GM19043 (cell line): ENCODE measurements at regions not wholly inside any gene's neighbourhood (a gene's known extent, or its start where the extent isn't known, plus 50 kb on each side); places are given as distances from the start of the nearest gene placed in this dataset.

ENCODE experiments used
- ATAC-seq: cut with Tn5 transposase; IDR thresholded peaks from one replicate; pipeline ENCODE4 v1.9.1; 2021; ENCODE audit warnings: low read depth; ENCODE audit not compliant: unreplicated experiment

DNA sequence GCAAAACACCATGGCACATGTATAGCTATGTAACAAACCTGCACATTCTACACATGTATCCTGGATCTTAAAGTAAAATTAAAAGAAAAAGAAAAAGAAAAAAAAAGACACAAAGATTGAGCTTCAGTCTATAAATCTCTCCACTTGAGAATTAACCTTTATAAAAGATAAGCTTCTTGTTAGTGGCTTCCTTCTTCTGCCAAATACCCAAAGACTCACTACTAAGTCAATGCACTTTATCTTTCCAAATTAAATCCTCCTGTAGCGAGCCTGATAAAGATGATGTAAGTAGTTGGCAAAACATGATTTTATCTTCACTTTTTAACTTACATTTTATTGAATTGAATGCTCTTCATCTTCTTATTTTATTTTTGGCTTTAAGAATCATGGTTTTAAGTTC is 349.9 kb downstream of the TRIB2 start:
- ATAC-seq = no peak

DNA sequence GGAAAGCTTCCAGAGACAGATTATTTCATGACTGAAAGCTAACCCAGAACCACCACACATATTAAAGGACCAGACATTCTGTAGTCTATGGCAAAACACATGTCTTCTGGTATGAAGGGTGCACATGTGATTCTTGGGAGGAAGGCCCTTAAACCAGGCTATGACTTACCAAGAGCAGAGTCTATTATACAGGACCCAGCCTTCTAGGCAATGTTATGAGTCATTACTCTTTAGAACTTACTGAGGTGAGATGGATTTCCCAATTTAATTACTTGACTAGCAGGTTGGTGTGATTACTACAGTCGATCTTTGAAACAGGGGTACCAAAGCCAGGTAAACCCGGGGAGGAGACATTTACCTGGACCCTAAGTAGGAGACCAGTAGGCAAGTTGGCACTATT is 350.8 kb downstream of the TRIB2 start:
- ATAC-seq = no peak

DNA sequence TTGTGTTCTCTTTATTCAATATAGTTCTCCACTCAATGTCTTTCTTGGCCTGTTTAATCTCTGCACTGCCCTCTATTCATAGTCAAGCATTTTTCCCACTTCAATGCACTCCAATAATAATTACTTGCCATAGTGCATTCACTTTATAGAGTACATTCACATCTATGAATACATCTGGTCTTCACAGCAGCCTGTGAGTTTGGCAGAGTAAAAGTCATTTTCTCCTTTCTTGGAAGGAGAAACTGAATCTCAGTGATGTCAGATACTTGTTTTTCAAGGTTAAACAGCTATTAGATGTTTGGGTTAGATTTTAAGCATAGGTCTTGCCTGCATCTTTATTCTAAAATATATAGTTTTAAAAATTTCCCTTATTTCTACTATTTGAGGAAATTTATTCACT is 373.2 kb downstream of the TRIB2 start:
- ATAC-seq = no peak

DNA sequence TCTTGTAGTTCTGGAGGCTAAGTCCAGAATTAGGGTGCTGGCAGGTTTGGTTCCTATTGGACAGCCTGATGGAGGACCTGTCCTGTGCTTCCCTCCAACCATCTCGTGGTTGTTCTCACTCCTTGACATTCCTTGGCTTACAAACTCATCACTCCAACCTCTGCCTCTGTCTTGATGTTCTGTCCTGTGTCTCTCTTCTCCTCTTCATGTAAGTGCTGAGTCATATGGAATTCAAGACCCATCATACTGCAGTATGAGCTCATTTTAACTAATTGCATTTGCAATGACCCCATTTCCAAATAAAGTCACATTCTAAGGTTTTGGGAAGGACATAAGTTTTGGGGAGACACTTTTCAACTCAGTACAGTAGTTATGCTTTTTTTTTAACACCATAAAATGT is 374.7 kb downstream of the TRIB2 start:
- no peak for ATAC-seq

DNA sequence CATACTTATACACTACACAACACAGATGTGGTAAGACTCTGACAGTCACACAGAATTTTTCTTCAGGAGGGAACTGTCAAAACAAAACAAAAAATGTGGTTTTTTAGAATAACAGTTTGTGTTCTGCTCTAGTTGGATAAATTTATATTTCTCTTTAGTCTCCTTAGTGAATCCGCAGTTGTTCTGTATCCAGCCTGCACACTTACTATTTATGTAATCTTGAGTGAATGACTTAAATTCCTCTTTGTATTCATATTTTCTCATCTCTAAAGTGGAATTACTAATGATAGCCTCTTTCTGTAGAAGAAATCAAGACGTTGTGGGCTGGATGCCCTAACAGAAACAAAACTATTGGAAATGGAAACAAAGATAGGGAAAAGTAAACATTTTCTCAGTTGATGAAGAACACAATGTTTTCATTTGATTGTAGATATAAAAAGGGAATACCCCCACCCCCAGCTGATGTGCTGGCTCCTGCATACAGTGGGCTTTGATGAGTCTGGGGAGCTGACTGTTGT is 375.2 kb downstream of the TRIB2 start:
- no peak for ATAC-seq

DNA sequence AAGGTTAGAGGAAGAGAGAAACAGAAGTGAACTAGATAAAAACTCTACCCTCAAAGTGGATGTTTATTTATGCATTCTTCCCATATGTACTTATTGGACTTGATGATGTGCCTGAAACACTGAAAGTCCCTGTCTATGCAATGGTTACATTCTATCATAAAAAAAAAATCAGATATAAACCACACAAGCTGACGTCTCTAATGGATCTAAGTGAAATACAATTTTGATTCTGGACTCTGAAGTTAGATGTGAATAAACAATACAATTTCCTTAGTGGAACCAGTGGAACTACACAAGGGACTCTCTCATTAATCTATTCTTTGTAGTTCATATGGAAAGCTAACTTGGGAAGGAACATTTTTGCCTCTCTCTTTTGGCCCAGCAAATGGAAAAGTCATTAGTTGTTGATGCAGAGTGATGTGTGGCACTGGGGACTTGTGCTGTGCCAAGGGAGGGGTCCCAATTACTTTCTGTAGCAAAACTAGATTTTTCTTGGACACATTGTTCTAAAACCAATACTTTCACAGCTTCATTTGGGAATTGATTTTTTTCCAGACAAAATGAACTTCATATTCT is 376.8 kb downstream of the TRIB2 start:
- ATAC-seq = no peak

DNA sequence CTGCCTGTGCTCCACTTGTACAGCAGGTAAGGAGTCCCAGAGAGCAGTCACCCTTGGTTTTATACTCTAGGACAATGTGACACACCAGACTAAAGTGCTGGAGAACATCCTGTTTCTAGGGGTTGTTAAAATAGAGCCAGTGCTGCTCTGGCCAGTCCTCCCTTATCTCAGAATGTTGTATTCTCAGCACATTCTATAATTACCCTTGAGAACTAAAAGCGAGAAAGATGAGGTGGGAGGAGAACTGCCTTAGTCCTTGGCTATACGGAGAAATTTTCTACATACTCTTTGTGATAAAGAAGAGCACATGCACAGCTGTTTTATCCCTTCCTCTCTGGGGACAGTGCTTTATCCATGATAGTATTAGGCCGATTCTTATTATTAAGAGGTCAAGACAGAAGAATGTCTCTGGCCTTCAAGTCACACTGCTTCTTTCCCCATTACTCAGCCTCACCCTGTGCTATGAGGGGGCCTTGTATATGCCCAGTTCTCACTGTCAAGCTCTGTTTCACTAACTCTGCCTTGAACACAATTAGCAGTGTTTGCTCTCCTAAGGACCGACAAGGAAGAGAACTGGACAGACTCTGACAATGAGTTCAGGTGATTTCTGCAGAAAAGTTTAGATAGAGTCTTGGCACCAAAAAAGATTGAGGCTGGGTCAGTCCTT is 385.8 kb downstream of the TRIB2 start:
- ATAC-seq = no peak

DNA sequence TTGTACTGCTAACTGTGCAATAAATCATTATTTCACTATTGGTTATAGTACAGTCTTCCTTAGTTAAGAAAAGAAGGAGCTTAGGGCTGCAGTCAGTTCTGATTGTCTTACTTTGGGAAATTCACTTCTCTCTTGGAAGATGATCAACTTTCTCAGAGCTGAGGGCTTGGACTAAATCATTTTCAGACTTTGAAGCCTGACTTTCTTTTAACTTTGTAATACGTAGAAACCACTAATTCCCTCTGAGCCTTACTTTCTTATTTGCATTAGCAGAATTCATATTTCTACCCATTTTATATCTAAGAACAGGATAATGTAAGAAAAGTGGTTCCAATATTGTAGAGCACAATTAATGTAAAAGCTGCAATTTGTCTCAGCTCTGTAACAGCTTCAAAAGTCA is 386.4 kb downstream of the TRIB2 start:
- no peak for ATAC-seq

DNA sequence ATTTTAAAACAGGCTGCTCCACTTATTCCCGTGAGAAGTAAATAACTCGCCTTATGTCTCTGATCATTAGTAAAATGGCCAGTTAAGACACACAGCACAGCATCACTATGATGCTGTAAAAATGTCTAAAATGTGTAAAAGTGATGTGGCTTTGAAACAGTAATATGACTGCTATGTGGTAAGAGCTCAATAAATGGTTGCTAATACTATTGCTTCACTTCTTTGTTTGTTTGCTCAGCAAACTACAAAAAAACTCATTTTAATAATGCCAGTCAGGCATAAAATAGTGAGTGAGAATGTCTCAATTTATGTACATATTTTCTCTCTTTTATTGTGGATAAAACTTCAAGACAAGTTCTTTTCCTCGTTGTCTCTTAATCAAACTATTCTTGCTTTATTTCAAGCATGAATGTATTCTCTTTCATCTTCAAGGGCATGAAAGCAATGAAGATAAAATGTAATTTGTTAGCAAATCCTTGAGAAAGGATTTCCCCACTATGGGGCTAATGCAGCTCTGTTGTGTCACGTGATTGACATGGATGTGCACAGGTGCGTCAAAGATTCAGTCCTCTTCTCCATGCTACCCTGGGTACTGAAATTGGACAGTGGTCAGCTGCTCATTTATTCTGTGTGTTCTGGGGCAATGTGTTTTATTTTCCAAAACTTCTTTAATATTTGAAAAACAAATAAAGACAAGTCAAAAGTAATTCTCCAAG is 387.2 kb downstream of the TRIB2 start:
- ATAC-seq = no peak

DNA sequence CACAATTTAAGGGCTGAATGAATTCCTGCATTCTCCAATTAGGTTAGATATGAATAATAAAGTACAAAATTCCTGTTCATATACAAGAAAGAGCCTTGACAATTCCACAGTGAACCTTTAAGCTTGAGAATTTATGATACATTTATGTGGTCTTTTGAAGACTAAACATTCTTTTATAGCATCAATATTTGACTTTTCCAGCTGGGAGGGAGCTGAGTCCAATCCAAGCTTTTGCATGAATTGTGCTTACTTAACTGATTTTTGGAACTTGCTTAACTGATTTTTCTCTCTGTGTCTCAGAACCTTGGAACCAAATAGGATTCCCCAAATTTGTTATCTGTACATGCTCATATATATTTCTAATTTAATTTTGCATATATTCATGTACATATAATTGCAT is 388.0 kb downstream of the TRIB2 start:
- ATAC-seq = no peak

DNA sequence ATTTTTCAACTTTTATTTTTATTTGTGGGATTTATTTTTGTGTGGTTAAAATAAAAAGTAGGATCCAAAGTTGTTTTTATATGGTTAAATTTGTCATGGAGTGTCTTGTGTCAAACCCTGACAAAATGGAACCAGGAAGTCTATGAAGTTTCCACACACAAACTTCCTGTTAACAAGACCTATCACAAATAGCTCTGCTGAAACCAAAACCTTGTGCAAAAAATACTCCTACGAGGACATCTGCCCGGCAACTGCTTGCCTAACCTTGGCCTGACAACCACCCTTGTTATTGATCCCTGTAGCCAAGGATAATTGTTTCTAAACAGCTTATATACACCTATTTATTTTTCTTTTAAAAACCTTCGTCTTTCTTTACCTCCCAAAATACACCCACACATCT is 389.6 kb downstream of the TRIB2 start:
- no peak for ATAC-seq

DNA sequence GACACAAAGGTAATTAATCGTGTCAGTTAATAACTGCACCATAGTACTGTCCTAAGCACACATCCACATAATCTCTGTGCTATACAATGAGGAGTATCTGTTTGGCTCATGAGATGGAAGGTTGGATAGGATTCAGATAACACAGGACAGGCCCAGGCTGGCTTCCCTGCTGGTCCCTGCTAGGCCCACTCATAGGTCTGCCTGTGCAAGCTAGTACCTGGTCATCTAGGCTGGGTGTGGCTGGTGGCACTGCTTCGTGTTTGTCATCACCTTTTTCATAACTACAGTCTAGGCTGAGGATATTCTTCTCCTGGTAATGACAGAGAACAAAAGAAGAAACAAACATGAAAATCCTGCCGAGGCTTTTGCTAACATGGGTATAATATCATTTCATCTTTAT is 392.8 kb downstream of the TRIB2 start:
- ATAC-seq = no peak

DNA sequence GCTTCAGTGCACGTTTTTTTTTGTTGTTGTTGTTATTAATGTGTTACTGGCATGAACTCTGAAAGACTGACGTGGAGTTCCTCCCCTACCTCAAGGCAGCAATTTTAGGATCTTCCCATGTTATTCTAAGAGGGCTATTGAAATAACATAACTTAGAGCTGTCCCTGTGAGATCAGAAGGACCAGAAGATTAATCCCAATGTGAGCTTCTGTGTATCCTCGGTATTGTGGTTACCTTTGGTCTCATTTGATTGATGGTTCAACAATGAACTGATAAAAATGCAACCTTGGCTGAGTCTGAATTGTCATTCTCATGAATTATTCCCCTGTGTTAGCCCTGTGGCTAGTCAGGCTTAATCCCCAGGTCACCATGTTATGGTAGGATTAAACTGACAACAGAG is 394.1 kb downstream of the TRIB2 start:
- ATAC-seq = no peak

DNA sequence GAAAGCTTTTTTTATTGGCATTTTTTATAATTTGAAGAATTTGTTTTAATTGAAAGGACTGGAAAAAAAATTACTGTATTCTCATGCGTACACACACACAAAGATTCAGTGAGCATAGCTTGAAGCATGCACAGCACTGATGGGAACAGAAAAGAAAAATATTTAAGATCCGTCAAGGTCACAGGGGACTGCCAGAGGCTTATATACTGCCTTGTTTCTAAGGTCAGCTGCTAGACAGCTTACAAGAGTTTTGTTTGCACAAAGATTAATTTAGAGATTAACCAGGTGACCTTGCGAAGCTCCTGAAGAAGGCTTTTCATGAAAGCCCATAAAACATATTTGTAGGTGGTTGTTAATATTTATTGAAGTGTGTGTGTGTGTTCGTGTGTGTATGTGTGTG is 396.3 kb downstream of the TRIB2 start:
- ATAC-seq = no peak

DNA sequence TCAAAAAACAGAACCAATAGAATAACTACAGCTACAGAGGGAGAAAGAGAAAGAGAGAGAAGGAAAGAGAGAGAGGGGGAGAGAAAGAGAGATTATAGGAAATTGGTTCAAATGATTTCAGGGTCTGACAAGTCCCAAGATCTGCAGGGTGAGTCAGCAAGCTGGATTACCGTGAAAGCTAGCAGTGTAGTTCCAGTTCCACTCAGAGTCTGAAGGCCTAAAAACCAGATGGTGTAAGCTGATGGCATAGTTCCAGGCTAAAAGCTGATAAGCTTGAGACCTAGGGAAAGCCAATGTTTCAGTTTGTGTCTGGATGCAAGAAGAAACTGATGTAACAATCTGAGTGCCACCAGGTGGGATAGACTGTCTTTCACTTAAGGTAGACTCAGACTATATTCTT is 397.7 kb downstream of the TRIB2 start:
- no peak for ATAC-seq

DNA sequence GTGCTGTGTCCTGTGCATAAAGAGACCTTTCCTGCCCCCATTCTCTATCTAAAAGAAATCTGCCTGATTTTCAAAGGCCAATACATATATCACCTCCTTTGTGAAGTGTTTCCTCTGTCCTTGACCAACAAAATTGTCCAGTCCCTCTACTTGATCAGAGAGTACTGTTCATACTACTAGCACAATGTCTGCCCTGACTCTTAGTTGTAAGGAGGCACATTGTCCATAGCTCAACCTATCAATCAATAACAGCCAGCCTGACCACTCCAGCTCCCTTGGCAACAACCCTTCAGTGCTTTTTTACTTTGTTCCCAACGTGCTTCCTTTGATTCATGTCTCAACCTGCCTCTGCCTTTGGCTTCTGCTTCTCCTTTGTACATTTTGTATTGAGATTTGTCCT is 398.9 kb downstream of the TRIB2 start:
- ATAC-seq = no peak

DNA sequence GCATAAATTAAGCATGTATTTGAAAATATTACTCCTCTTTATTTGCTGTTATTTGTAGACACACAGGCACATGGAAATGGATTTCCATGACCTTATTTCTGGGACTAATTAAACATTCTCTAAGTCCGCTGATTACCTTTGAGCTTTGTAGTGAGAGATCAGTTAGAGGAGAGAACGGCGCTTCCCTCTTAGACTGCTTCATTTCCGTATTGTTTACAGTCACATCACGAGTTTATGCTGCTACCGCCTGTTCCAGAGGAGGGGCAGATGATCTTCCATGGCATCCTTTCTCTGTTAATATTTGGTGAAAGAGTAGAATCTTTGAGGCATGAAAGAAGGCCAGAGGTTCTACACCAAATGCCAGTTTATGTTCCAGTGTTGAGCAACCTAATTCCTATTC is 404.4 kb downstream of the TRIB2 start:
- ATAC-seq = no peak

DNA sequence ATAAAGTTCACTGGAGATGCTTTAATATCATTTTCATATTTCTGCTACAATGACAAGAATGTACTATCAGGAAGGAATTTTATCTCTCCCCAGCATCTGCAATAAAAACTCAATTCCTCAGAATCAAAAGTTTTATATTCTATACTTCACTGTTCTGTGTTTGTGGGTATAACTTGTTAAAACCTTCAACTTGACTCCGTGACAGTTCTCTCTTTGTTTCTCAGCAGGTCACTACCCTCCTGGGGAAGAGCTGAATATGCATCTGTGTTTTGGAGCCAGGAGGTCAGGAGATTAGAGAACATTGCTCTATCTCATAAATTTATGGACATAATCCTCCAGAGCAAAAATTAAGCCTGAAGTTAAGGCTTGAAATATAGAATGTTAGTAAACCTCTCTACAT is 411.4 kb downstream of the TRIB2 start:
- no peak for ATAC-seq

DNA sequence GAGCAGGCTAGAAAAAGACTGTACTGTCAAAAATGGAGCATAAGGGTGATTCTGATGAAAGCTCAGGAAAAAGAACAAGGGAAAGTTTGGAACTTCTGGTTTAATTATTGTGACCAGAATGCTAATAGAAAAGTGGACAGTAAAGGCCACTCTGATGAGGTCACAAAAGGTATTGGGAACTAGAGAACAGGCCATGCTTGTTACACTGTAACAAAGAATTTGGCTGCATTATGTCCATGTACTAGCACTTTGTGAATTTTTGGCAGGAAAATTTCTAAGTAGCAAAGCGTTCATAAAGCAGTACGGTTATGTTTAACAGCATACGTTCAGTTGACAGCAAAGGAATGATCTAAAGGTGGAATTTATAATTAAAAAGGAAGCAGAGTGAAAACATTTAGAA is 418.6 kb downstream of the TRIB2 start:
- no peak for ATAC-seq

DNA sequence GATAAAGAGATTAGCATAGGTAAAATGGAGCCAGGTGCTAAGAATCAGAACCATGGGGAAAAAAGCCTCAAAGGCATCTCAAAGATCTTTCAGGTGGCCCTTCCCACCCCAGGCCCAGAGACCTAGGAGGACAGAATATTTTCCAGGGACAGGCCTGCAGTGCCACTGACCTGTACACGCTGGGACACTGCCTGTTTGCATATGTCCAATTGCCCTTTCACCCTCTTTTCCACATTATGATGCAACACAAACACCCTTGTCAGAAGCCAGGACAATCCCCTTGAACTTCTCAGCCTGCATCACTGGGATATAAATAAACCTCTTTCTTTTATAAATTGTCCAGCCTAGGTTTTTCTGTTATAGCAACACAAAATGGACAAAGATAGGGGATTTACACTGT is 419.1 kb downstream of the TRIB2 start:
- ATAC-seq = no peak

DNA sequence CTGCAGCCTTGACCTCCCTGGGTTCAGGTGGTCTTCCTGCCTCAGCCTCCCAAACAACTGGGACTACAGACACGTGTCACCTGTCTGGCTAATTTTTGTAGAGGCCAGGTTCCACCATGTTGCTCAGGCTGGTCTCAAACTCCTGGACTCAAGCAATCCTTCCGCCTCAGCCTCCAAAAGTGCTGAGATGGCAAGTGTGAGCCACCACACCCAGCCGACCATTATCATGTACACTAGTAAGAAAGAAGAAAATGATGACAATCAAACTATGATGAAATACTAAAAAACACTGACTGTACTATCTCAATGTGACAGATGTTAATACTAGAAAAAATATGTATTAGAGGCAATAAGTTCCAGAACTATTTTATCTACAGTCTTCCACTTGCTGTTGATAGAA is 420.9 kb downstream of the TRIB2 start:
- no peak for ATAC-seq

DNA sequence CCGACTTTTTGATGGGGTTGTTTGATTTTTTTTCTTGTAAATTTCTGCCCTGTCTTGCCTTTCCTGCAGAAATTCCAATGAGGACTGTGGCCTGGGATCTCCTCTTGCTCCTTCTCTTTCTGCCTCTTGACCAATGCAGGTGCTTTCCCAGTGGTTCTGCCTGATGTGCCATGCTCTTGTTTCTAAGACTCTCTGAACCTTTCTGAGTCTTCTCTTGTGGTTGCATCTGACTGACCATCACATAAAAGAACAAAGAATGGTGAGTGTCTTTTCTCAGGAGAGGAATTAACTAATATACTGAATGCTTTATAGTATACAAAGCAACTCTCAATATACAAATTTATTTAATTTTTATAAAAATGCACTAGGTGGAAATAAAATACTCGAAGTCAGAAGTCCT is 424.6 kb downstream of the TRIB2 start:
- ATAC-seq = no peak
